ENCODE measurements at regions not wholly inside any gene's neighbourhood (a gene's known extent, or its start where the extent isn't known, plus 50 kb on each side); places are given as distances from the start of the nearest gene placed in this dataset.

- H3K27ac ChIP-seq: no peak overlapping the region
- DNase-seq: no peak
- no peak overlapping the region for H3K4me3 ChIP-seq
- no peaks in the 10 kb centered on the region for H3K9me3 ChIP-seq
- WGBS, 2 donors: 89 to 92% methylated on average over 4 of the region's 4 CpGs
- H3K27me3 ChIP-seq: no peaks in the 10 kb centered on the region
- intact Hi-C loops (cut with DNase I; ENCODE audit: low total_unique reads): no loop called here
- H3K4me1 ChIP-seq: no peaks in the 10 kb centered on the region
- TF ChIP-seq CTCF (IDR thresholded peaks at IDR 0.05) (no peak), POLR2A (IDR thresholded peaks at IDR 0.05) (no peak)
- no peaks in the 10 kb centered on the region for H3K36me3 ChIP-seq (ENCODE audit: low read depth, missing control alignments)
Measured at GRCh38 chr3:72627271-72627670, 221.0 kb downstream of the SHQ1 start.

GRCh38 chr3:72625602-72626337 lies 222.5 kb downstream of the SHQ1 start:
- H3K4me1 ChIP-seq: no peaks in the 10 kb centered on the region
- no peaks in the 10 kb centered on the region for H3K9me3 ChIP-seq
- intact Hi-C loops (cut with DNase I; ENCODE audit: low total_unique reads): no loop called here
- WGBS, 2 donors: 81 to 92% methylated on average over 14 of the region's 14 CpGs
- no peak for DNase-seq
- H3K27me3 ChIP-seq: no peaks in the 10 kb centered on the region
- H3K27ac ChIP-seq: no peak overlapping the region
- TF ChIP-seq POLR2A (IDR thresholded peaks at IDR 0.05) (no peak), CTCF (IDR thresholded peaks at IDR 0.05) (no peak)
- H3K36me3 ChIP-seq (ENCODE audit: low read depth, missing control alignments): no peaks in the 10 kb centered on the region
- H3K4me3 ChIP-seq: no peak overlapping the region

- Histone ChIP-seq H3K27me3 (no peaks in the 10 kb centered on the region), H3K36me3 (ENCODE audit: low read depth, missing control alignments) (no peaks in the 10 kb centered on the region), H3K4me3 (no peak overlapping the region), H3K9me3 (no peaks in the 10 kb centered on the region), H3K4me1 (no peaks in the 10 kb centered on the region), H3K27ac (no peak overlapping the region)
- DNase-seq: no peak
- WGBS, 2 donors: 95% methylated on average over 2 of the region's 2 CpGs
- TF ChIP-seq POLR2A (IDR thresholded peaks at IDR 0.05) (no peak), CTCF (IDR thresholded peaks at IDR 0.05) (no peak)
- intact Hi-C loops (cut with DNase I; ENCODE audit: low total_unique reads): no loop called here
Measured at GRCh38 chr3:72624656-72625055, 223.6 kb downstream of the SHQ1 start.

GRCh38 chr3:72618739-72619138 lies 229.5 kb downstream of the SHQ1 start:
- DNase-seq: no peak
- intact Hi-C loops (cut with DNase I; ENCODE audit: low total_unique reads): no loop called here
- WGBS, 2 donors: 88 to 97% methylated on average over 6 of the region's 6 CpGs

More at GRCh38 chr3:72618739-72619138, 229.5 kb downstream of the SHQ1 start:
- no peak overlapping the region for H3K27ac ChIP-seq
- no peaks in the 10 kb centered on the region for H3K27me3 ChIP-seq
- no peak for TF ChIP-seq CTCF (IDR thresholded peaks at IDR 0.05)
- TF ChIP-seq POLR2A (IDR thresholded peaks at IDR 0.05): no peak
- no peaks in the 10 kb centered on the region for H3K36me3 ChIP-seq (ENCODE audit: low read depth, missing control alignments)
- H3K4me3 ChIP-seq: no peak overlapping the region
- no peaks in the 10 kb centered on the region for H3K4me1 ChIP-seq
- H3K9me3 ChIP-seq: no peaks in the 10 kb centered on the region

All from testis (tissue), 2 donors.